H9 (cell line): ENCODE measurements at regions not wholly inside any gene's neighbourhood (a gene's known extent, or its start where the extent isn't known, plus 50 kb on each side); places are given as distances from the start of the nearest gene placed in this dataset.

Source experiments
- DNase-seq: peaks from one replicate; pipeline ENCODE4 v3.0.0-alpha.2; 2017
- H2AFZ ChIP-seq: one replicate; pipeline ENCODE4 v1.6.1; 2013; ENCODE audit warnings: mild to moderate bottlenecking, low read length, control low read depth, moderate library complexity
- H2AK5ac ChIP-seq: 2 replicates; pipeline ENCODE4 v1.6.1; 2013; ENCODE audit warnings: low read length, control low read depth, mixed read lengths; ENCODE audit not compliant: insufficient read length
- H2BK120ac ChIP-seq: one replicate; pipeline ENCODE4 v1.6.1; 2013; ENCODE audit warnings: low read depth, mild to moderate bottlenecking, low read length, control low read depth, inconsistent platforms; ENCODE audit not compliant: poor library complexity, severe bottlenecking
- H2BK12ac ChIP-seq: 2 replicates; pipeline ENCODE4 v1.6.1; 2013; ENCODE audit warnings: low read length, control low read depth, mixed read lengths, low read depth; ENCODE audit not compliant: insufficient read length
- H2BK15ac ChIP-seq: 2 replicates; pipeline ENCODE4 v1.6.1; 2013; ENCODE audit warnings: low read depth, low read length, control low read depth
- H2BK20ac ChIP-seq: one replicate; pipeline ENCODE4 v1.6.1; 2013; ENCODE audit warnings: low read depth, mild to moderate bottlenecking, low read length, control low read depth, inconsistent platforms; ENCODE audit not compliant: poor library complexity, severe bottlenecking
- H2BK5ac ChIP-seq: 2 replicates; pipeline ENCODE4 v1.6.1; 2013; ENCODE audit warnings: low read length, control low read depth, mixed read lengths; ENCODE audit not compliant: insufficient read length
- H3K14ac ChIP-seq: 2 replicates; pipeline ENCODE4 v1.6.1; 2013; ENCODE audit warnings: low read length, control low read depth; ENCODE audit not compliant: insufficient read depth
- H3K18ac ChIP-seq: 2 replicates; pipeline ENCODE4 v1.6.1; 2013; ENCODE audit warnings: low read depth, mild to moderate bottlenecking, mixed read lengths, low read length, control low read depth; ENCODE audit not compliant: insufficient read length
- H3K23ac ChIP-seq: 2 replicates; pipeline ENCODE4 v1.6.1; 2013; ENCODE audit warnings: low read length, control low read depth, mixed read lengths, low read depth; ENCODE audit not compliant: insufficient read length
- H3K23me2 ChIP-seq: 2 replicates; pipeline ENCODE4 v1.6.1; 2013; ENCODE audit warnings: low read depth, mild to moderate bottlenecking, mixed read lengths, low read length, control low read depth; ENCODE audit not compliant: insufficient read length, poor library complexity, severe bottlenecking
- H3K27ac ChIP-seq: 2 replicates; pipeline ENCODE4 v1.5.1; 2013; ENCODE audit warnings: low read length, control low read depth, mixed read lengths, low read depth; ENCODE audit not compliant: insufficient read length
- H3K27me3 ChIP-seq: 2 replicates; pipeline ENCODE4 v1.6.1; 2013; ENCODE audit warnings: low read length, control low read depth, inconsistent platforms; ENCODE audit not compliant: insufficient read depth
- H3K4ac ChIP-seq: 2 replicates; pipeline ENCODE4 v1.6.1; 2013; ENCODE audit warnings: low read depth, mild to moderate bottlenecking, control low read depth, inconsistent platforms, low read length, moderate library complexity
- H3K4me1 ChIP-seq: 2 replicates; pipeline ENCODE4 v1.6.1; 2013; ENCODE audit warnings: low read length, control low read depth, inconsistent platforms; ENCODE audit not compliant: insufficient read depth
- H3K4me2 ChIP-seq: 2 replicates; pipeline ENCODE4 v1.6.1; 2013; ENCODE audit warnings: low read length, control low read depth, mixed read lengths; ENCODE audit not compliant: insufficient read length, insufficient read depth
- H3K56ac ChIP-seq: 2 replicates; pipeline ENCODE4 v1.6.1; 2013; ENCODE audit warnings: low read depth, mild to moderate bottlenecking, mixed read lengths, low read length, control low read depth; ENCODE audit not compliant: insufficient read length
- H3K79me1 ChIP-seq: 2 replicates; pipeline ENCODE4 v1.6.1; 2013; ENCODE audit warnings: low read depth, mild to moderate bottlenecking, moderate library complexity, low read length, control low read depth, inconsistent platforms; ENCODE audit not compliant: insufficient read depth, poor library complexity, severe bottlenecking
- H3K79me2 ChIP-seq: 2 replicates; pipeline ENCODE4 v1.6.1; 2013; ENCODE audit warnings: low read length, control low read depth, inconsistent platforms; ENCODE audit not compliant: insufficient read depth
- H3K9ac ChIP-seq: 2 replicates; pipeline ENCODE4 v1.6.1; 2013; ENCODE audit warnings: low read length, control low read depth, mixed read lengths; ENCODE audit not compliant: insufficient read length; ENCODE audit errors: extremely low read depth
- H3K9me3 ChIP-seq: one replicate; pipeline ENCODE4 v1.6.1; 2013; ENCODE audit warnings: low read depth, low read length, inconsistent platforms; ENCODE audit not compliant: control insufficient read depth
- H3T11ph ChIP-seq: one replicate; pipeline ENCODE4 v1.6.1; 2013; ENCODE audit warnings: mild to moderate bottlenecking, low read length, control low read depth, inconsistent platforms
- H4K20me1 ChIP-seq: one replicate; pipeline ENCODE4 v1.6.1; 2013; ENCODE audit not compliant: control insufficient read depth, insufficient read length, insufficient read depth
- H4K5ac ChIP-seq: 2 replicates; pipeline ENCODE4 v1.6.1; 2013; ENCODE audit warnings: low read depth, mild to moderate bottlenecking, mixed read lengths, low read length, control low read depth; ENCODE audit not compliant: insufficient read length
- H4K8ac ChIP-seq: replicated peaks from 2 replicates; pipeline ENCODE4 v1.6.1; 2013; ENCODE audit warnings: low read length, control low read depth, mixed read lengths, low read depth; ENCODE audit not compliant: insufficient read length
- H4K91ac ChIP-seq: 2 replicates; pipeline ENCODE4 v1.6.1; 2013; ENCODE audit warnings: low read depth, mild to moderate bottlenecking, moderate library complexity, mixed read lengths, low read length, control low read depth; ENCODE audit not compliant: insufficient read length
- H3K27ac Mint-ChIP-seq, 3 experiments: 2 replicates in 2 of 3; 3 replicates in 1 of 3; pipeline ENCODE4 v1.8.0; 2020 to 2021; ENCODE audit warnings: mixed read lengths in 3 of 3, mild to moderate bottlenecking in 1 of 3, moderate library complexity in 1 of 3
- H3K27me3 Mint-ChIP-seq: 2 replicates; pipeline ENCODE4 v1.8.0; 2021; ENCODE audit warnings: low read depth, mild to moderate bottlenecking, moderate library complexity, mixed read lengths
- H3K36me3 Mint-ChIP-seq, 3 experiments: 2 replicates in 2 of 3; 3 replicates in 1 of 3; pipeline ENCODE4 v1.8.0; 2020 to 2021; ENCODE audit warnings: low read depth in 3 of 3, mixed read lengths in 3 of 3; ENCODE audit not compliant: insufficient read depth in 1 of 3
- H3K4me1 Mint-ChIP-seq, 2 experiments: 2 replicates each; pipeline ENCODE4 v1.8.0; 2020; ENCODE audit warnings: mixed read lengths in 2 of 2
- H3K4me3 Mint-ChIP-seq, 2 experiments: 2 replicates in 1 of 2; 3 replicates in 1 of 2; pipeline ENCODE4 v1.8.0; 2020 to 2021; ENCODE audit warnings: mild to moderate bottlenecking in 2 of 2, mixed read lengths in 2 of 2, moderate library complexity in 1 of 2
- H3K9me3 Mint-ChIP-seq, 2 experiments: 2 replicates in 1 of 2; 3 replicates in 1 of 2; pipeline ENCODE4 v1.8.0; 2020; ENCODE audit warnings: mild to moderate bottlenecking in 2 of 2, mixed read lengths in 2 of 2, moderate library complexity in 1 of 2
- CTCF ChIP-seq: fragments of 200-600 bp; sonication (generic); conservative IDR thresholded peaks from 3 replicates; pipeline ENCODE4 v1.8.0; 2021; ENCODE audit warnings: antibody characterized with exemption, mild to moderate bottlenecking
- WGBS: extraction: QIAGEN DNeasy Blood & Tissue Kit; methylation state at CpG from one replicate; pipeline ENCODE4 v1.1.7; 2013; ENCODE audit warnings: missing lambda C conversion rate, low lambda C conversion rate, mixed read lengths; ENCODE audit not compliant: insufficient read length; ENCODE audit errors: extremely low coverage; 5-methylcytosine and 5-hydroxymethylcytosine counted together

DNA sequence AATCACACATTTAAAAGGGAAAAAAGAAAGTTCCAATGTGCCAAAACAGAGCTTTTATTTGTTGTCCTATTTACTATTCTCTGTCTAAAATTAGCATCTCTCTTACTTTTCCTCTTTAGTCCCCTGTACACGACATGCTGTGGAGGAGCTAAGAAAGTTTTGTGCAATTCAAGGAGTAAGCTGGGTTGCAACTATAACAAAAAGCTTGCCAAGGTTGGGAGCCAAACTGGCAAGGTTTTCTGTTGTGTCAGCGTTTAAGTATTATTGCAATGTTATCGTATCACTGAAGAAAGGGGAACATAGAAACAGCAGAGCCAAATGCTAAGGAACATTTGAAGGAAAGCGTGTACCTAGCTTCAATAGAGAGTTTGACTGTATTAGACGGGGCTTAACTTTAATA, 680.8 kb downstream of the CETN3 start:
- Mint-ChIP-seq H3K4me1 (peaks cover 14 to 17% of the 10 kb centered on the region in 2 experiments), H3K27me3 (no peaks in the 10 kb centered on the region), H3K9me3 (no peaks in the 10 kb centered on the region), H3K27ac (no peak overlapping the region), H3K36me3 (no peaks in the 10 kb centered on the region), H3K4me3 (no peak overlapping the region)
- Histone ChIP-seq H3K4ac (no peak overlapping the region), H4K91ac (no peak overlapping the region), H3K4me2 (no peak overlapping the region), H3K79me1 (no peaks in the 10 kb centered on the region), H3K27ac (no peak overlapping the region), H3K14ac (no peak overlapping the region), H3K79me2 (no peaks in the 10 kb centered on the region), H3K4me1 (no peaks in the 10 kb centered on the region), H2BK12ac (no peak overlapping the region), H2AK5ac (no peak overlapping the region), H2BK120ac (no peak overlapping the region), H2BK15ac (no peak overlapping the region), H3K9ac (no peak overlapping the region), H3K9me3 (no peaks in the 10 kb centered on the region), H3K56ac (no peak overlapping the region), H4K20me1 (no peaks in the 10 kb centered on the region), H4K8ac (no peak overlapping the region), H3K23ac (no peak overlapping the region), H3T11ph (no peak overlapping the region), H2BK20ac (no peak overlapping the region), H2AFZ (no peak overlapping the region), H3K23me2 (no peaks in the 10 kb centered on the region), H2BK5ac (no peak overlapping the region), H3K18ac (no peak overlapping the region), H4K5ac (no peak overlapping the region), H3K27me3 (no peaks in the 10 kb centered on the region)
- TF ChIP-seq CTCF: no peak
- WGBS: no CpG with 5 or more reads among the region's 5 CpGs
- no peak for DNase-seq
